ENCODE measurements at regions not wholly inside any gene's neighbourhood (a gene's known extent, or its start where the extent isn't known, plus 50 kb on each side); places are given as distances from the start of the nearest gene placed in this dataset.

GRCh38 chr2:94759211-94759610 is 112.0 kb upstream of the TEKT4 start:
- no peak for TF ChIP-seq CTCF (IDR thresholded peaks at IDR 0.05 in 8 of 11, conservative IDR thresholded peaks at IDR 0.05 in 3 of 11)
- no peak for TF ChIP-seq POLR2AphosphoS5 (IDR thresholded peaks at IDR 0.05)
- no peak for TF ChIP-seq POLR2A (IDR thresholded peaks at IDR 0.05)
